ENCODE measurements at regions not wholly inside any gene's neighbourhood (a gene's known extent, or its start where the extent isn't known, plus 50 kb on each side); places are given as distances from the start of the nearest gene placed in this dataset.
A peak's percentile ranks its signal among the peaks of the same experiment; 100 is the strongest.

- Histone ChIP-seq H3K36me3 (no peaks in the 10 kb centered on the region), H3K27ac (replicated peaks in 1 of 4) (no peak overlapping the region), H3K9me3 (no peaks in the 10 kb centered on the region), H3K4me1 (no peaks in the 10 kb centered on the region), H3K4me3 (no peak overlapping the region), H3K27me3 (no peaks in the 10 kb centered on the region)
- DNase-seq (ENCODE audit: extremely low spot score) = peak; percentile 57
- no peak for TF ChIP-seq CTCF (IDR thresholded peaks at IDR 0.05)
- no peak for TF ChIP-seq POLR2AphosphoS5 (IDR thresholded peaks at IDR 0.05)
- no peak for TF ChIP-seq EP300 (IDR thresholded peaks at IDR 0.05)
- TF ChIP-seq POLR2A (IDR thresholded peaks at IDR 0.05; ENCODE audit: low read depth) = no peak
- 71% methylated on average over 12 of the region's 12 CpGs for WGBS
- intact Hi-C loops (cut with DNase I) = no loop called here
These were observed 104.3 kb downstream of the SPATA19 start for GRCh38 chr11:133740963-133741362.

GRCh38 chr11:133739481-133739880, 105.8 kb downstream of the SPATA19 start:
- intact Hi-C loops (cut with DNase I) = no loop called here

GRCh38 chr11:133738624-133739023, 106.7 kb downstream of the SPATA19 start:
- WGBS = 71% methylated on average over 1 of the region's 1 CpG
- Histone ChIP-seq H3K27ac (replicated peaks in 1 of 4) (no peak overlapping the region), H3K36me3 (no peaks in the 10 kb centered on the region), H3K9me3 (no peaks in the 10 kb centered on the region), H3K27me3 (no peaks in the 10 kb centered on the region), H3K4me3 (no peak overlapping the region), H3K4me1 (no peaks in the 10 kb centered on the region)
- no peak for TF ChIP-seq POLR2A (IDR thresholded peaks at IDR 0.05; ENCODE audit: low read depth)
- no peak for TF ChIP-seq CTCF (IDR thresholded peaks at IDR 0.05)
- no peak for TF ChIP-seq POLR2AphosphoS5 (IDR thresholded peaks at IDR 0.05)
- no peak for TF ChIP-seq EP300 (IDR thresholded peaks at IDR 0.05)
- intact Hi-C loops (cut with DNase I) = no loop called here
- no peak for DNase-seq (ENCODE audit: extremely low spot score)

More at GRCh38 chr11:133739481-133739880, 105.8 kb downstream of the SPATA19 start:
- Histone ChIP-seq H3K27ac (replicated peaks in 1 of 4) (no peak overlapping the region), H3K4me3 (no peak overlapping the region), H3K36me3 (no peaks in the 10 kb centered on the region), H3K4me1 (no peaks in the 10 kb centered on the region), H3K9me3 (no peaks in the 10 kb centered on the region), H3K27me3 (no peaks in the 10 kb centered on the region)
- no peak for TF ChIP-seq POLR2AphosphoS5 (IDR thresholded peaks at IDR 0.05)
- TF ChIP-seq EP300 (IDR thresholded peaks at IDR 0.05) = no peak
- no peak for TF ChIP-seq POLR2A (IDR thresholded peaks at IDR 0.05; ENCODE audit: low read depth)
- TF ChIP-seq CTCF (IDR thresholded peaks at IDR 0.05) = no peak
- no peak for DNase-seq (ENCODE audit: extremely low spot score)

- H3K4me1 ChIP-seq = no peaks in the 10 kb centered on the region
- DNase-seq (ENCODE audit: extremely low spot score) = no peak
- H3K27me3 ChIP-seq = peaks cover 0 to 4% (median 0%) of the 10 kb centered on the region in 4 donors
- no peak overlapping the region for H3K4me3 ChIP-seq
- no peak for TF ChIP-seq CTCF (IDR thresholded peaks at IDR 0.05)
- no peak for TF ChIP-seq EP300 (IDR thresholded peaks at IDR 0.05)
- no peak for TF ChIP-seq POLR2AphosphoS5 (IDR thresholded peaks at IDR 0.05)
- no peak for TF ChIP-seq POLR2A (IDR thresholded peaks at IDR 0.05; ENCODE audit: low read depth)
- WGBS = 81% methylated on average over 6 of the region's 6 CpGs
- no peaks in the 10 kb centered on the region for H3K36me3 ChIP-seq
- intact Hi-C loops (cut with DNase I) = no loop called here
- no peaks in the 10 kb centered on the region for H3K9me3 ChIP-seq
- H3K27ac ChIP-seq (replicated peaks in 1 of 4) = no peak overlapping the region
These were observed 111.7 kb downstream of the SPATA19 start for GRCh38 chr11:133733631-133734030.

- Histone ChIP-seq H3K4me1 (no peaks in the 10 kb centered on the region), H3K4me3 (no peak overlapping the region), H3K9me3 (no peaks in the 10 kb centered on the region), H3K27ac (replicated peaks in 1 of 4) (no peak overlapping the region), H3K36me3 (no peaks in the 10 kb centered on the region), H3K27me3 (peaks cover 0 to 4% (median 0%) of the 10 kb centered on the region in 4 donors)
- 87% methylated on average over 10 of the region's 10 CpGs for WGBS
- no peak for DNase-seq (ENCODE audit: extremely low spot score)
- no peak for TF ChIP-seq EP300 (IDR thresholded peaks at IDR 0.05)
- no peak for TF ChIP-seq CTCF (IDR thresholded peaks at IDR 0.05)
- TF ChIP-seq POLR2AphosphoS5 (IDR thresholded peaks at IDR 0.05) = no peak
- TF ChIP-seq POLR2A (IDR thresholded peaks at IDR 0.05; ENCODE audit: low read depth) = no peak
- intact Hi-C loops (cut with DNase I) = no loop called here
These were observed 113.1 kb downstream of the SPATA19 start for GRCh38 chr11:133732109-133732674.

Measured in esophagus muscularis mucosa (tissue), 4 donors.